ENCODE measurements at regions not wholly inside any gene's neighbourhood (a gene's known extent, or its start where the extent isn't known, plus 50 kb on each side); places are given as distances from the start of the nearest gene placed in this dataset.

DNA sequence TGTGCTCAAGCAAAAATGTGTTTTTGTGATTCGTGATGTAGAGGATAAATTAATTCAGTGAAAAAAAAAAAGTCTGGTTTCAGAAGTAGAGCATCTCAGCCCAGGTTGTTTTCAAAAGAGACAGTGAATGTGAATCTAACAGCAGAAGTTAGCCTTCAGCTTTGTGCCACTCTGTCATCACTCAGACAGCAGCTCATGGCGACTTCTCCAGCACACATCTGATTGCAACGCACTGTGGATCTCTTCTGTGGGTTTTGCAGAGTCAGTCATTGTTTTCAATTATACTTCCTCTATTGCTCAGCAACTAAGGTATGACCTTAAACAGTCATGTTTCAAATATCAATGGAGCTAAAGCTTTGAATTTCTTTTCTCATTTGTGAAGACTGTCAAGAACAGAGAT, 335.5 kb upstream of the POU3F2 start:
- no peak overlapping the region for H3K27ac ChIP-seq
- DNase-seq (no peak), ATAC-seq (no peak)
- H3K27me3 ChIP-seq: no peaks in the 10 kb centered on the region
- H3K36me3 ChIP-seq: no peaks in the 10 kb centered on the region
- no peaks in the 10 kb centered on the region for H3K4me1 ChIP-seq
- no peak overlapping the region for H3K4me3 ChIP-seq
- intact Hi-C loops (cut with DNase I): no loop called here
- H3K9me3 ChIP-seq: no peaks in the 10 kb centered on the region
- TF ChIP-seq, protein P1, sequence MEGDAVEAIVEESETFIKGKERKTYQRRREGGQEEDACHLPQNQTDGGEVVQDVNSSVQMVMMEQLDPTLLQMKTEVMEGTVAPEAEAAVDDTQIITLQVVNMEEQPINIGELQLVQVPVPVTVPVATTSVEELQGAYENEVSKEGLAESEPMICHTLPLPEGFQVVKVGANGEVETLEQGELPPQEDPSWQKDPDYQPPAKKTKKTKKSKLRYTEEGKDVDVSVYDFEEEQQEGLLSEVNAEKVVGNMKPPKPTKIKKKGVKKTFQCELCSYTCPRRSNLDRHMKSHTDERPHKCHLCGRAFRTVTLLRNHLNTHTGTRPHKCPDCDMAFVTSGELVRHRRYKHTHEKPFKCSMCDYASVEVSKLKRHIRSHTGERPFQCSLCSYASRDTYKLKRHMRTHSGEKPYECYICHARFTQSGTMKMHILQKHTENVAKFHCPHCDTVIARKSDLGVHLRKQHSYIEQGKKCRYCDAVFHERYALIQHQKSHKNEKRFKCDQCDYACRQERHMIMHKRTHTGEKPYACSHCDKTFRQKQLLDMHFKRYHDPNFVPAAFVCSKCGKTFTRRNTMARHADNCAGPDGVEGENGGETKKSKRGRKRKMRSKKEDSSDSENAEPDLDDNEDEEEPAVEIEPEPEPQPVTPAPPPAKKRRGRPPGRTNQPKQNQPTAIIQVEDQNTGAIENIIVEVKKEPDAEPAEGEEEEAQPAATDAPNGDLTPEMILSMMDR (IDR thresholded peaks at IDR 0.05): no peak

DNA sequence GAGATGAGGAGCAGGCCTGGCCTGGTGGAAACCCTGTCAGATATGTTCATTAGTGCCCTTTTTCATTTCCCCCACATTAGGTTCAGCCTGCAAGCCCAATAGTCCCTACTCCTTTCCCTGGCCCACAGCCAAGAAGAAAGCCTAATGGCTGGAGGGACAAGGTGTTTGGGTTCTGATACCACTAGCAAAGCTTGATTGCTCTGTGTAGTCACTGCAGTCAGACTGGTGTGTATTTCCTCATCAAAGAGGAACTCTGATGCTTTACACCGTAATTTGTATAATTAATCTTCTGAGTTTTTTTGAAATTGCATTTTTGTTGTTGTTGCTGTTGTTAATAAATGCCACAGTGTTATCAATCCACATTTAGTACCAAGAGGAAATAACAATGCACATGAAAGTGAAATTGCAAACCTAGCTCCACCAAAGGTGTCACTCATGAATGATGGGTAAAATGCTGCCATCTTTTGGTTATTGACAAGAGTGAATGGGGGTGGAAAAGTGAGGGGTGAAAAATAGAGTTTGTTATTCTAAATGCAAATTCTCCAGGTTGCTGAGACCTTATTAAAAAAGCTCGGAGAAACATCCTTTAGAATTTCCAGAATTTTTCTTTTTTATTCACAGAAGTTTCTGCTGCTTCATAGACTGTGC, 320.2 kb upstream of the POU3F2 start:
- Histone ChIP-seq H3K27ac (no peak overlapping the region), H3K9me3 (no peaks in the 10 kb centered on the region), H3K36me3 (no peaks in the 10 kb centered on the region), H3K4me1 (no peaks in the 10 kb centered on the region), H3K4me3 (no peak overlapping the region), H3K27me3 (no peaks in the 10 kb centered on the region)
- TF ChIP-seq, protein P1 (IDR thresholded peaks at IDR 0.05): no peak
- DNase-seq (no peak), ATAC-seq (no peak)
- intact Hi-C loops (cut with DNase I): no loop called here

DNA sequence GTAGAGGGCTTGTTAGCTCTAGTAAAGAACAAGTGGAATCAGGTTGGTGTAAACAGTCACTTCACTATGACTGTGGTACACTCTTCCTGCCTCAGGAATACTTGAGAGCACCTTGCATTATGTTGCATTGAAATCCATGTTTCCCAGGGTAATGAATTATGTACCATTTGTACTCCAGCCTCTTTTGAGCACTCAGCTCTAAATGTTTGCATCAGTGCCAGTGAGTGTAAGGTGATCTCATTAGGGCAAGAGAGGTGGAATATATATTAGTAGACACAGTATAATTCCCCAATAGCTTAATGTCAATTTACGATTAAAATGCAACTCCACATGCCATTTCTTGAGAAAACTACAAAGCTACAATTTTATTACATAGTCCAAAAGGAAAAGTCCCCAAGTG, 319.6 kb upstream of the POU3F2 start:
- ATAC-seq (peak; percentile 77), DNase-seq (peak in 1 of 4 donors; percentile 5)
- Histone ChIP-seq H3K27ac (no peak overlapping the region), H3K27me3 (no peaks in the 10 kb centered on the region), H3K4me3 (no peak overlapping the region), H3K36me3 (no peaks in the 10 kb centered on the region), H3K9me3 (no peaks in the 10 kb centered on the region), H3K4me1 (no peaks in the 10 kb centered on the region)
- TF ChIP-seq, protein P1 (IDR thresholded peaks at IDR 0.05): no peak
- intact Hi-C loops (cut with DNase I): no loop called here

DNA sequence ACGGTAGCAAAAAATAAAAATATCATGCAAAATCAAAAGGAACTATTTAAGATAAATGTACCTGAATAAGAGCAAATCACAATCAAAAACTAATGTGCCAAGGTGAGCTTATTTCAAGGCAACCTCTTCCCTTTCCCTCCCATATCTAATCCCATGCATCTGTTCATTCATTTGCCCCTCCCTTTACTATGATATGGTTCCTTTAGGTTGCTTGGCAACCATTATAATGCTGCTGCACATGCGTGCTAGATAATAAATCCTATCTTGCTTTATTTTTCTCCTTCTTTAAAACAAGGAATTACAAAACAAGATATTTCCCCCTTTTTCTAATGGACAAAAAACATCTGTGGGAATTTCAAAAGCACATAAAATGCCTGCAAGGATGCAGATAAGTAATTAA, 318.2 kb upstream of the POU3F2 start:
- ATAC-seq (no peak), DNase-seq (no peak)
- Histone ChIP-seq H3K4me1 (no peaks in the 10 kb centered on the region), H3K36me3 (no peaks in the 10 kb centered on the region), H3K27me3 (no peaks in the 10 kb centered on the region), H3K9me3 (peaks cover 0 to 2% of the 10 kb centered on the region in 2 donors), H3K4me3 (no peak overlapping the region), H3K27ac (no peak overlapping the region)
- TF ChIP-seq, protein P1 (IDR thresholded peaks at IDR 0.05): no peak
- intact Hi-C loops (cut with DNase I): no loop called here

DNA sequence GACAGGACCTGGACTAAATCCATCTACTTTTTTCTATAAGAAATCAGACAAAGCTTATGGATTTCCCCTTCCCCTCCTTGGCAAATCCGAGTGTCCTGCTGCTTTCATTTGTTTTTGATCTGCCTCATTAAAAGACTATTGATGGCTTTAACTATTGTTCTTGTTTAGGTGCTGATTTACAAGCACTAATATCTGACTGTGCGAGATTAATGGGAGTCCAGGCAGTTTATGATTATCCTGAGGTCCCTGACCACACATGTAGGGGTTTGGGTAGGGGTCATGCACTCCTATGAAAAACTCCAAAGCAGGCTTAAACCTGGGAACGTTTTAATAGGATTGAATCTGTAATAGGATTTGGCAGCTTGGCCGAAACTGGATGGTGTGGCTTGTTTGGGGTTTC, 317.5 kb upstream of the POU3F2 start:
- Histone ChIP-seq H3K27ac (no peak overlapping the region), H3K36me3 (no peaks in the 10 kb centered on the region), H3K4me3 (no peak overlapping the region), H3K9me3 (peaks cover 0 to 2% of the 10 kb centered on the region in 2 donors), H3K27me3 (no peaks in the 10 kb centered on the region), H3K4me1 (no peaks in the 10 kb centered on the region)
- DNase-seq: no peak
- no peak for ATAC-seq
- intact Hi-C loops (cut with DNase I): no loop called here
- TF ChIP-seq, protein P1 (IDR thresholded peaks at IDR 0.05): no peak

All from left lung (tissue), 4 donors.